ENCODE measurements at regions not wholly inside any gene's neighbourhood (a gene's known extent, or its start where the extent isn't known, plus 50 kb on each side); places are given as distances from the start of the nearest gene placed in this dataset.
A peak's percentile ranks its signal among the peaks of the same experiment; 100 is the strongest.

GRCh38 chr12:76216585-76217472, 131.4 kb downstream of the BBS10 start:
- DNase-seq (ENCODE audit: low spot score) = no peak

- DNase-seq (ENCODE audit: low spot score) = no peak
Measured at GRCh38 chr12:76208129-76208528, 123.6 kb upstream of the NAP1L1 start.

GRCh38 chr12:76206677-76207072, 122.2 kb upstream of the NAP1L1 start:
- DNase-seq (ENCODE audit: low spot score) = no peak

GRCh38 chr12:76206039-76206676, 121.7 kb upstream of the NAP1L1 start:
- DNase-seq (ENCODE audit: low spot score) = no peak

GRCh38 chr12:76202621-76203020, 118.1 kb upstream of the NAP1L1 start:
- DNase-seq (ENCODE audit: low spot score) = no peak

- peak; percentile 7 for DNase-seq (ENCODE audit: low spot score)
Measured at GRCh38 chr12:76201758-76202157, 117.3 kb upstream of the NAP1L1 start.

- no peak for DNase-seq (ENCODE audit: low spot score)
Measured at GRCh38 chr12:76201316-76201715, 116.8 kb upstream of the NAP1L1 start.

GRCh38 chr12:76199808-76200207, 115.3 kb upstream of the NAP1L1 start:
- peak; percentile 44 for DNase-seq (ENCODE audit: low spot score)

GRCh38 chr12:76198839-76199238, 114.4 kb upstream of the NAP1L1 start:
- DNase-seq (ENCODE audit: low spot score) = no peak

- DNase-seq (ENCODE audit: low spot score) = no peak
Measured at GRCh38 chr12:76197283-76197682, 112.8 kb upstream of the NAP1L1 start.

- no peak for DNase-seq (ENCODE audit: low spot score)
Measured at GRCh38 chr12:76195920-76196319, 111.4 kb upstream of the NAP1L1 start.

GRCh38 chr12:76194724-76195123, 110.2 kb upstream of the NAP1L1 start:
- DNase-seq (ENCODE audit: low spot score) = no peak

- DNase-seq (ENCODE audit: low spot score) = no peak
Measured at GRCh38 chr12:76193961-76194360, 109.5 kb upstream of the NAP1L1 start.

- no peak for DNase-seq (ENCODE audit: low spot score)
Measured at GRCh38 chr12:76192416-76192815, 107.9 kb upstream of the NAP1L1 start.

- DNase-seq (ENCODE audit: low spot score) = no peak
Measured at GRCh38 chr12:76190299-76190698, 105.8 kb upstream of the NAP1L1 start.

GRCh38 chr12:76189851-76190250, 105.4 kb upstream of the NAP1L1 start:
- no peak for DNase-seq (ENCODE audit: low spot score)

GRCh38 chr12:76187177-76187576, 102.7 kb upstream of the NAP1L1 start:
- no peak for DNase-seq (ENCODE audit: low spot score)

- DNase-seq (ENCODE audit: low spot score) = no peak
Measured at GRCh38 chr12:76186131-76186906, 101.8 kb upstream of the NAP1L1 start.

- DNase-seq (ENCODE audit: low spot score) = peak; percentile 69
Measured at GRCh38 chr12:76183459-76184186, 99.1 kb upstream of the NAP1L1 start.

- no peak for DNase-seq (ENCODE audit: low spot score)
Measured at GRCh38 chr12:76180401-76181277, 96.2 kb upstream of the NAP1L1 start.

GRCh38 chr12:76178452-76178851, 94.0 kb upstream of the NAP1L1 start:
- no peak for DNase-seq (ENCODE audit: low spot score)

Measured in AG08396 (cell line).